ENCODE measurements at regions not wholly inside any gene's neighbourhood (a gene's known extent, or its start where the extent isn't known, plus 50 kb on each side); places are given as distances from the start of the nearest gene placed in this dataset.
"Not testable (repeated sequence)": the region's sequence is repeated elsewhere in the genome, so short reads cannot be mapped to it uniquely, and the experiment has no call there.

DNA sequence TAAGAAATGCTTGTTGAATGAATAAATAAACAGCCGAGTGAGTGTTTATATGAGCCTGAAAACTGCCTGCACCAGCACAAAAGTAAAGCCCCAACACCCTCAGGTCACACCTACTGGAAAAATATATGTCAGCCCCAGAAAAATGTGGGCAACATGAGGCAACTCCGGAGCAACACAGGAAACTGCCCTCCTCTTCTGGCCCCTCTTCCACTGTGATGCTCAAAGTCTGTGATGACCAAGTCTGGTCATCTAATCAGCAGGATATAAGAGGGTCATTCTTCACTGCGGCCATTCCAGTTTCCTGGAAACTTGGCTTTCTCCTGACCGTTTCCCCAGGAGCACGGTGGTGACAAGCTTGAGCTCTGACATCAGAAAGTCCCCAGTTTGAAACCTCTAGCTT lies 159.6 kb upstream of the PZP start:
- Histone ChIP-seq H3K4me1 (no peaks in the 10 kb centered on the region), H3K36me3 (no peaks in the 10 kb centered on the region), H3K27me3 (0 out of 2 replicates have a peak, but pooled peaks cover 7% of the 10 kb centered on the region), H3K4me3 (ENCODE audit: low read depth, low read length) (no peak overlapping the region), H3K9me3 (no peaks in the 10 kb centered on the region)
- no peak for DNase-seq
- TF ChIP-seq, protein P1, sequence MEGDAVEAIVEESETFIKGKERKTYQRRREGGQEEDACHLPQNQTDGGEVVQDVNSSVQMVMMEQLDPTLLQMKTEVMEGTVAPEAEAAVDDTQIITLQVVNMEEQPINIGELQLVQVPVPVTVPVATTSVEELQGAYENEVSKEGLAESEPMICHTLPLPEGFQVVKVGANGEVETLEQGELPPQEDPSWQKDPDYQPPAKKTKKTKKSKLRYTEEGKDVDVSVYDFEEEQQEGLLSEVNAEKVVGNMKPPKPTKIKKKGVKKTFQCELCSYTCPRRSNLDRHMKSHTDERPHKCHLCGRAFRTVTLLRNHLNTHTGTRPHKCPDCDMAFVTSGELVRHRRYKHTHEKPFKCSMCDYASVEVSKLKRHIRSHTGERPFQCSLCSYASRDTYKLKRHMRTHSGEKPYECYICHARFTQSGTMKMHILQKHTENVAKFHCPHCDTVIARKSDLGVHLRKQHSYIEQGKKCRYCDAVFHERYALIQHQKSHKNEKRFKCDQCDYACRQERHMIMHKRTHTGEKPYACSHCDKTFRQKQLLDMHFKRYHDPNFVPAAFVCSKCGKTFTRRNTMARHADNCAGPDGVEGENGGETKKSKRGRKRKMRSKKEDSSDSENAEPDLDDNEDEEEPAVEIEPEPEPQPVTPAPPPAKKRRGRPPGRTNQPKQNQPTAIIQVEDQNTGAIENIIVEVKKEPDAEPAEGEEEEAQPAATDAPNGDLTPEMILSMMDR (IDR thresholded peaks at IDR 0.05; ENCODE audit: low read depth, low read length) = no peak

DNA sequence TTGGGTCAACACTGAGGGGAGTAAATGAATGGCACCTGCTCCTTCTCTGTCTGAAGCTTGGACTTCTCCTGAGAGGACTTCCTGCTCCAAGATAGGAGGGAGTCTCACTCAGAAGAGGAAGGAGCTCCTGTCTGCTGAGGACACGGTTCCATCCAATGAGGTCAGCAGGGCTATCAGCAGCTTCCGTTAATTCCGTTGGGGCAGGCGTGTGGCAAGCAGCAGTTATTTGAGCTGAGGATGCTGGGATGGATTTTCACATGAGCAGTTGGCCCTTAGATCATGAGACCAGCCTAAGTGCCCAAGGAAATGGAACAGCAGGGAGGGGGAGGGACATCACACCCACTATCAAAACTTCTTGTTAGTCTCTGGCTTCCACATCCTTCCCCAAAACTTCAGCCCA lies 159.0 kb upstream of the PZP start:
- Histone ChIP-seq H3K4me1 (no peaks in the 10 kb centered on the region), H3K36me3 (no peaks in the 10 kb centered on the region), H3K9me3 (no peaks in the 10 kb centered on the region), H3K4me3 (ENCODE audit: low read depth, low read length) (no peak overlapping the region), H3K27me3 (0 out of 2 replicates have a peak, but pooled peaks cover 7% of the 10 kb centered on the region)
- no peak for DNase-seq
- TF ChIP-seq, protein P1 (IDR thresholded peaks at IDR 0.05; ENCODE audit: low read depth, low read length) = no peak

DNA sequence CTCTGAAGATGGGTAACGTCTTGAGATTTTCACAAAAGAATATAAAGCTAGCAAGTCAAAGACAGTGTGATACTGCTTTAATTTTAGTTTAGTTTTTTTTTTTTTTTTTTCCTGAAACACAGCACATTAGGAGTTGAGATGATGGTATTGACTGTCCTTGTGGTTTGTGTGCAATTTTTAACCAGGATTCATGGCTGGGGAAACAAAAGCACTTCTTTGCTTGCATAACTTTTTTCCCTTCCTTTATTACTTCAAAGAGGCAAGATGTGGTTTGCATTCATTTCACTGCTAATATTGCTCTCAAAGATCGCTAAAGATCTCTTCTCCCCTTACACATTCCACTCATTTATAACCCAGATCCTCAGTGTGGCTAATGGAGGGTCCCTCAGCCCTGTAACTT lies 157.1 kb upstream of the PZP start:
- H3K36me3 ChIP-seq = no peaks in the 10 kb centered on the region
- no peaks in the 10 kb centered on the region for H3K4me1 ChIP-seq
- no peaks in the 10 kb centered on the region for H3K9me3 ChIP-seq
- TF ChIP-seq, protein P1 (IDR thresholded peaks at IDR 0.05; ENCODE audit: low read depth, low read length) = no peak
- DNase-seq = no peak
- no peak overlapping the region for H3K4me3 ChIP-seq (ENCODE audit: low read depth, low read length)
- 0 out of 2 replicates have a peak, but pooled peaks cover 7% of the 10 kb centered on the region for H3K27me3 ChIP-seq

- no peak for DNase-seq
- TF ChIP-seq, protein P1 (IDR thresholded peaks at IDR 0.05; ENCODE audit: low read depth, low read length) = no peak
- Histone ChIP-seq H3K27me3 (0 out of 2 replicates have a peak, but pooled peaks cover 7% of the 10 kb centered on the region), H3K9me3 (no peaks in the 10 kb centered on the region), H3K4me1 (no peaks in the 10 kb centered on the region), H3K4me3 (ENCODE audit: low read depth, low read length) (no peak overlapping the region), H3K36me3 (no peaks in the 10 kb centered on the region)
Observed at GRCh38 chr12:9364224-9365176, 156.3 kb upstream of the PZP start.

DNA sequence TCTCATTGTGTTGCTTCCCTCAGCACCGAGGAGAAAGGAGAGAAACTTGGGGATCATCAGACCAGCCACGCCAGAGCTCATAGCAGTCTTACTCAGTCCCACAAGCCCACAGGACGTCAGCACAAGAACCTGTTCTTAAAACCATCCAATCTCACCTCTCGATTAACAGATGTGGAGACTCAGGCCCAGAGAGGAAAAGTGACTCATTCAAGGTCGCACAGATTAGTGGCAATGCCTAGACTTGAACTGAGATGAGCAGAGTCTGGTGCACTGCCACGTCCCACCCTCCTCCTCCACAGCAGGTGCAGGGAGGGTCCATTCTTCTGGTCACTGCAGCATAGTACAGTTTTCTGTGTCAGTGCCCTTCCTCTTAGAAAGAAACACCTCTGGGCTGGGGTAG lies 154.9 kb upstream of the PZP start:
- Histone ChIP-seq H3K27me3 (0 out of 2 replicates have a peak, but pooled peaks cover 4% of the 10 kb centered on the region), H3K36me3 (no peaks in the 10 kb centered on the region), H3K4me3 (ENCODE audit: low read depth, low read length) (no peak overlapping the region), H3K9me3 (no peaks in the 10 kb centered on the region), H3K4me1 (no peaks in the 10 kb centered on the region)
- TF ChIP-seq, protein P1 (IDR thresholded peaks at IDR 0.05; ENCODE audit: low read depth, low read length) = no peak
- DNase-seq = no peak

GRCh38 chr12:9361879-9362326 lies 153.7 kb upstream of the PZP start:
- 0 out of 2 replicates have a peak, but pooled peaks cover 4% of the 10 kb centered on the region for H3K27me3 ChIP-seq
- no peaks in the 10 kb centered on the region for H3K9me3 ChIP-seq
- TF ChIP-seq, protein P1 (IDR thresholded peaks at IDR 0.05; ENCODE audit: low read depth, low read length) = no peak
- no peaks in the 10 kb centered on the region for H3K36me3 ChIP-seq
- no peak for DNase-seq
- H3K4me3 ChIP-seq (ENCODE audit: low read depth, low read length) = no peak overlapping the region
- no peaks in the 10 kb centered on the region for H3K4me1 ChIP-seq

DNA sequence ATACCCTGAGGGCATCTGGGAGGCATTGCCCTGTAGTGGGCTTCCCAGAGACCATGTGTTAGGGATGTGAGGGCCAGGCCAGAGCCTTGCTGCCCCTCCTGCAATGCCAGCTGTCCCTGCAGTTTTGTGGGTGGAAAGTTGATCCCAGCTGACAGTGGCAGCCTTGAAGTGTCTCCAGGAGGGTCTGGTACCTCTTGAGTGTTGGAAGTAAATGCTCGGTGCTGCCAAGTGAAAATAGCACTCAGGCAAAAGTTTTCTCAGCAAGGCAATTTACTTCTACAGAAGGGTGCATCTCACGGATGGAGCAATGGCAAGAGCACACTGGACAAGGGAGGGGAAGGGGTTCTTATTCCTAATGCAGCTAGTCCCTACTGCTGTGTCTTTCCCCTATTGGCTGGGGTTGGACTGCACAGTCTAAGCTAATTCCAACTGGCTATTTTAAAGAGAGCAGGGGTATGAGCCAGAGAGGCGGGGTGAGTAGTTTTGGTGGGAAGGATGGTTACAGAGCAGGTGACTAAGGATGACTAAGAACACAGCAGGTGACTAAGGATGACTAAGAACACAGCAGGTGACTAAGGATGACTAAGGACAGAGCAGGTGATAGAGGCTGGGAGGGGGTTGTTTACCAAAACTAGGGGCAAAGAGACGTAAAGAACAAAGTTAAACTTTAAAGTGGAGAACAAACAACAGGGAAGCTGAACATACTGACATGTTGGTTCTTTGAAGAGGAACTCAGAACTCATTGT lies 146.0 kb upstream of the PZP start:
- not testable (repeated sequence) for H3K4me1 ChIP-seq; H3K27me3 ChIP-seq; H3K9me3 ChIP-seq; DNase-seq; H3K36me3 ChIP-seq; H3K4me3 ChIP-seq (ENCODE audit: low read depth, low read length)

Measured in BE2C (cell line).